HG03175 (cell line): ENCODE measurements at regions not wholly inside any gene's neighbourhood (a gene's known extent, or its start where the extent isn't known, plus 50 kb on each side); places are given as distances from the start of the nearest gene placed in this dataset.

ENCODE experiments used
- ATAC-seq: cut with Tn5 transposase; IDR thresholded peaks from one replicate; pipeline ENCODE4 v1.9.1; 2021; ENCODE audit warnings: mild to moderate bottlenecking, moderate library complexity; ENCODE audit not compliant: unreplicated experiment

DNA sequence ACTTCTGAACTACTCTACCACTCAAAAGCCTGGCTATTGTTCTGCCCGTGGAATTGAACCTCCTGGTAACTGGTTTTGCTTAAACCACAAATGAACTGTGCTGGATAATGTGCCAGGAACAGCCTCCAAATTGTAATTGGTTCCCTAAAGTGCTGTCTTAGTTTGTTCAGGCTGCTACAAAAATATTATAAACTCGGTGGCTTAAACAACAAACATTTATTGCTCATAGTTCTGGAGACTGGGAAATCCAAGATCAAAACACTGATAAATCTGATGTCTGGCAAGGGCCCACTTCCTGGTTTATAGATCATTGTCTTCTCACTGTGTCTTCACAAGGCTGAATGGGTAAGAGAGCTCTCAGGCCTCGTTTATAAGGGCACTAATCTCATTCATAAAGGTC lies 149.2 kb upstream of the NCKAP5 start:
- ATAC-seq, result no peak

DNA sequence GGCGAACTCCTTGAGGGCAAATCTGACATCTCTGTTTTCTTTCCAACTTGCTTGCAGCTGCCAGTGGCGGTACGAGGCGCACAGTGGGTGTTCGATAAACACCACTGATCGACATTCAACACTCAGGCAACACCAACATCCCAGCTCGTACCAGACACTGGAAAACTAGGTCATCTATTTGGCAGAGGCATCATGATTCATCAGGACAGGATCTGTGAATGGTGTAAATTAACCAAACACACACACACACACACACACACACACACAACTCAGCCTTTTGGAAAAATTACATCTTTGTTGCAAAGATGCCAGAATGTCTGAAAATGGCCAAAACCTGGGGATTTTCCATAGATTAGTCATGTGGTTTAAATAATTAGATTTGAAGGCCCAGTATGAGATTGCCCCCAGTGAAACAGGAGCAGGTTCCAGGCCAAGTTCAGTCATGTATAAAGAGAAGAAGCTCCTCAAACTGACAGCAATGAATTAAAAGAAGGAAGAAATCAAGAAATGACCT lies 150.5 kb upstream of the NCKAP5 start:
- no peak for ATAC-seq

DNA sequence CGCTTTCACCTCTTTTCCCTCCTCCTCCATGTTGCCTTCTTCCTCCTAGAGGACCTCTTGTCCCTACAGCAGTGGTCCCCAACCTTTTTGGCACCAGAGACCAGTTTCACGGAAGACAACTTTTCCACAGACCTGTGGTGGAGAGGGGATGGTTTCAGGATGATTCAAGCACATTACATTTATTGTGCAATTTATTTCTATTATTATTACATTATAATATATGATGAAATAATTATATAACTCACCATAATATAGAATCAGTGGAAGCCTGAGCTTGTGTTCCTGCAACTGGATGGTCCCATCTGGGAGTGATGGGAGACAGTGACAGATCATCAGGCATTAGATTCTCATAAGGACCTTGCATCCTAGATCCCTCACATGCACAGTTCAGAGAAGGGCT lies 152.2 kb upstream of the NCKAP5 start:
- no peak for ATAC-seq

DNA sequence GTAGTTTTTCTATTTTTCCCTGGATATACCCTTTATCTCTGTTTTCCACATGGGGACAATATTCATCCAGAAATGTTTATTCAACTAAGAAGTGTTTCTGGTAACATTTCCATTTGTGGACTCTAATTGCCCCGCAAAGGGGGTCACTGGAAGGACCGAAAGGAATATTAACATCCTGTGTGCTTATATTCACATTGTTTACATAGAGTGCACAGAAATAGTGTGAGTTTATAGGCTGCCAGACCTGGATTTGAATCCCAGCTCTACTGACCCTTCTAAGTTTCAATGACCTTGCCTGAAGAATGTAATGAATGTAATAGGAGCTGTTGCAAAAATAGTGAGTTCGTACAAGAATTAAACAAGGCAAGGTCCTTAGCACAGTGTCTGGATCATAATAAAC lies 152.9 kb upstream of the NCKAP5 start:
- ATAC-seq, result no peak

DNA sequence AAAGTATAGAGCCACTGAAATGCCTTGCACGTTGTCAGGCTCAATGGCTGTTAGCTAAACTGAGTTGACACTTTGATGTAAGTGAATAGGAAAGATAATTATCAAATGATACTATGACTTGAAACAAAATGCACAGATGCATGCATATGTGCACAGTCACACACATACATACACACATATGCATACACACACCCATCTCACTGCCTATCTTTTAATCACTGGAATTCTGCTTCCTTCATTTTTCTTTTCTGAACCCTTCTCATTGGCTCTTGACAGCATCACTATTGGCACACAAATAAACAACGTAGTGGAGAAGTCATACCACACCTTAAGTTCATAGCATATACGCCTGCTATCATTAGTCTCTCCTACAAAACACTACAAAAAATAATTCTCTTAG lies 154.9 kb upstream of the NCKAP5 start:
- no peak for ATAC-seq

DNA sequence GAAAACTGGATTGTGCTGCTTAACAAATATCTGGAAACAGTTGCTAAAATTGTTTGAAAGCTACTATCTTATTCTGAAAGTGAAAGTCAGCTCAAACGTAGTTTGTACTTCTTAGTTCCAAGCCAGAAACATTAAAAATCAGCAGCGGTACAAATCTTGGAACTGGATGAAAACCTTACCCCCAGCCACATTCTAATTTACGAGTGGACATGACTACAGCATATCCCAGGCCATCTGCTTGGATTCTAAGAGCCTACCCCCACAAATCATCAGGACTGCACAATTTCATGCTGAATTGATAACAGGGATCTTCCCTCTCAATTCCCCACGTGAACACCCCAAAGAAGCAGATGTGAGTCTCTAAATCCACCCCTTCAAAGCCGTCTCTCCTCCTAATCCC lies 158.7 kb upstream of the NCKAP5 start:
- no peak for ATAC-seq

DNA sequence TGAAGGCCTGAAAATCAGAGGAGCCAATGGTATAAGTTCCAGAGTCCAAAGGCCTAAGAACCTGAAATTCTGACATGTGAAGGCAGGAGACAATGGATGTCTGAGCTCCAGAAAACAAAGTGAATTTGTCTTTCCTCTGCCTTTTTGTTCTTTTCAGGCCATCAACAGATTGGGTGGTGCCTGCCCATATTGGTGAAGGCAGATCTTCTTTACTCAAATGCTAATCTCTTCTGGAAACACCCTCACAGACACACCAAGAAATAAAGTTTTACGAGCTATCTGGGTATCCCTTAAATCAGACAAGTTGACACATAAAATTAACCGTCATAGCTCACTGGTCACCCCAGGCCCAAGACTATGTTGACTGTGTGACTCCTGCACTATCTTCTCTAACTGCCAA lies 163.8 kb upstream of the NCKAP5 start:
- no peak for ATAC-seq

DNA sequence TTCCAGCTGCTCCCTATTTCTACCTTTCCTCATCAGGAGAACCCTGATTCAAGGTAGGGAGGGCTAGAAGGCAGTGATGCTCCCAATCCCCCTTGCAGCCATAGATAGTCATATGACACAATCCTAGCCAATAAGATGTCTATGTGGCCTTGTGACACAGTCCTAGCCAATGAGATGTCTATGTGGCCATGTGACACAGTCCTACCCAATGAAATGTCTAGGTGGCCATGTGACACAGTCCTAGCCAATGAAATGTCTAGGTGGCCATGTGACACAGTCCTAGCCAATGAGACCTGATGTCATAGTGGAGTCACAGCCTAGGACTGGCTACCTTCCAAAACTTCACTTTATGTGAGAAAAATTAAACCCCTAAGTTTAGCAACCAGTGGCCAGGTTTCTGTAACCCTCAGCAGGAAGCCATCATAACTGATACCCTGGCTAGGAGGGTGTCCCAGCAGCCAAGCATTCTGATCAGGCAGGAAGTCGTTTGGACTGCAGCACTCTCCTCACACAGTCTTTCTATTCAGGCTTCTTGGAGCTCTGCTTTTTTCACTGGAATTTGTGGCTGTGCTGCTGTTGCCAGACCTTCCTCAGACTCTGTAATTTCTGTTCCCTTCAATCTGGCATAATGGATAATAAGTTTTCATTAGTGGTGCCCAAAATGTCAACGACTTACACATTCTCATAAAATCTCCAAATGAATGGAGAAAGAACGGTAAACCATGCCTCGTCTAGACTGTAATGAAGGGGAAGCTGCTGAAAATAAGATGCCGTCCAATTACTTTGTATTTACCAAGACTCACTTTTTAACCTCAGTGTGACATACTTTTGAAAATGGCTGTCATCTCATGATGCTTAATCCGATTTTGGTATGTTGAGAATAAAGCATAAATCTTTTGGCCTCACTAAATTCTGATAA lies 165.0 kb upstream of the NCKAP5 start:
- no peak for ATAC-seq

DNA sequence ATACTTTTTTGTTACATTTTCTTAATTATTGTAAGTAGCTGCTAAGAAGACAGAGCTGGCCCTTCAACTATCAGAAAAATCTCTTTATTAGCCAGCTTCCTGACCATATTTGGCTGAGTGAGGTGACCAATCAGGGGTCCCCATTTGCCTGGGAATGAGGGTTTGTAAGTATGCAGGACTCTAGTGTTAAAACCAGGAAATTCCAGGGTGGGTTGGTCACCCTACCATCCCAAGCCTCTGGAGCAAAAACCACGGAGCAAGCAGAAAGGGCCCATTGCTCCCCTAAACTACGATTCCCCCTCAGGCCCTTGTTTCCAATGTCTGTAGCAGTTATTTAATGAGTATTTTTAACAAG lies 165.6 kb upstream of the NCKAP5 start:
- no peak for ATAC-seq

DNA sequence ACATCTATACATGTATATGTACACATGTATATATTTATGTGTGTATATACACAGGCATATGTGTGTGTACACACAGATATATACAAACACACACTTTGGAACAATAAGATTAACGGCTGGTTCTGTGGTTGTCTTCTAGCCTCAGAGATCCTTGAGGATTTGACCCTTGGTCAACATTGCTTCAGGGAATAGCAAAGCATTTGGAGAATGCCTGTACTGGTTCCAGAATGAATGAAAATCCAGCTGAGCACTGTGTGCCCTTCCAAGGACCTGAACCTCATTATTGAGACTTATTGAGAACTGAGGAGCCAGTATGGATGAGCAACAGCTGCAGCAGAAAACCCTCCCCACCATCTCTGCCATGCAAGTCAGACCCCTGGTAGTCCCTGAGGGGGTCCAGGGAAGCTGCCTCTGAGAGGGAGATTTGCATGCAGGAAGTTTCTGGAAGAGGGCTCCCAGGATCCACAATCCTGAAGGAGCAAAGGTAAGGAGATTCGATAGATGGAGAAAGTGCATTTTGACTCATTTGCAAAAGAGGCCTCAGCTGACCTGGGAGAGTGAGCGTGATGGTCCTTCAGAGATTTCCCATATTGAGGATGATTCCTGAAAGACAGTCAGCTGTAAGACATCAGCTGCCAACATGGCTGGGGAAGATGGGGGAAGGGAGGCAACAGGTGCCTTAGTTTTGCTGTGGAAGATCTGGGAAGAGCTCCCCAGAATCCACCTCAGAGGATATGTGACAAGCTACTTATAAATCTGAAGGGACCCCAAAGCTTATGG lies 166.6 kb upstream of the NCKAP5 start:
- ATAC-seq, result no peak

DNA sequence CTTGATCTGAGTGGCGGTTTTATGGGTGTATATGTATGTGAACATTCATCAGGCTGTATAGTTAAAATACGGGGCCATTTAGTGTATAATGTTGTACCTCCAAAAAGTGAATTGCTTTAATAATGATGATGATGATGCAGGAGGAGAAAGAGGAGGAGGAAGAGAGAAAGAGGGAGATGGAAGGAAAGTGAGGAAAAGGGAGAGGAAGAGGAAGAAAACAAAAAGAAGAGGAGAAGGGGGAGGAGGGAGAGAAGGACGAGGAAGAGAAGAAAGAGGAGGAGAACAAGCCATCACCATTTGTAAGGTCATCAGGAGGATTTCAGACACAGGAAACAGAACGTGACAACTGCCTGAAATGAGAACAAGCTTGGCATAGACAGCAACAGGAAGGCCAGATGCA lies 168.4 kb upstream of the NCKAP5 start:
- ATAC-seq, result no peak

DNA sequence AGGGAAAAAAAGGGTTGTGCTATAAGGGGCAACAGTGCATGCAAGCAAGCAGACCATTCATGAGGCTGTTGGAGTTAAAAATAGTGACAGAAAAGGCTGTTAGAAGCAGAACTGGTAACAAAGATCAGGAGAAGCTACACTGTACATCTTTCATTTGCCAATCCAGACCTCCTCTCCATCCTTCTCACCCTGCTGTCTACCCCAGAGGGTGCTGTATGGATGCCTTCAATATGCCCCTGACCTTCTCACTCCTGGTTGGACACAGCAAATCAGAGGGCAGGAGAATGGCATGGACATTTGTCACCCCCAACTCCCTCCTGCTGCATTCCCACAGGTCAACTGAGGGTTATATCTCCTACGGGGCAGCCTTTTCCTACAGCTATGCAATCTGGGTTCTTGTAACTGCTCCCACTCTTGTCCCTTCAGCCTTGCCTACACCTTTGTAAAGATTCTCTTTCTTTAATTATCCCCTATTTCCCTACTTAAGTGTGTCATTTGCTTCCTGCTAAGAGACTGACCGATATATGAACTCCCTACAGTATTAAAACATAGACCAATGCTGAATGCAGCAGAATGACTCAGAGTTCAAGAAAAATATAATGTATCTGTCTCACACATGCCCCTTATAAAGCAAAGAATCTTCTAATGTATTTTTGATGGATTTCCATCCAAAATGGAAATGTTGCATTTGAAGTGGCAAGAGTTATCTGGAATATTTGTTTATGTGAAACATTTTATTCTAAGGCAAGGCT lies 169.2 kb upstream of the NCKAP5 start:
- no peak for ATAC-seq

DNA sequence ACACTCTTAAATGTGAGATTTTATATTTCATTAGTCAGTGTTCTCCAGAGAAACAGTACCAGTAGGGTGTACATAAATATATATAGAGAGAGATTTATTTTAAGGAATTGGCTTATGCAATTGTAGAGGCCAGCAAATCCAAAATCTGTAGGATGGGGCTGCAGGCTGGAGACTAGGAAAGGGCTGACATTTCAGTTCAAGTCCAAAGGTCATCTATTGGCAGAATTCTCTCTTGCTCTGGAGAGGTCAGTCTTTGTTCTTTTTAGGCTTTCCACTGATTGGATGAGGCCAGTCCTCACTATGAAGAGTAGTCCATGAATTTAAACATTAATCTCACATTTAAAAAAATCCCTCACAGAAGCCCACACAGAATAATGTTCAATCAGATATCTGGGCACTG lies 170.8 kb upstream of the NCKAP5 start:
- ATAC-seq, result no peak

DNA sequence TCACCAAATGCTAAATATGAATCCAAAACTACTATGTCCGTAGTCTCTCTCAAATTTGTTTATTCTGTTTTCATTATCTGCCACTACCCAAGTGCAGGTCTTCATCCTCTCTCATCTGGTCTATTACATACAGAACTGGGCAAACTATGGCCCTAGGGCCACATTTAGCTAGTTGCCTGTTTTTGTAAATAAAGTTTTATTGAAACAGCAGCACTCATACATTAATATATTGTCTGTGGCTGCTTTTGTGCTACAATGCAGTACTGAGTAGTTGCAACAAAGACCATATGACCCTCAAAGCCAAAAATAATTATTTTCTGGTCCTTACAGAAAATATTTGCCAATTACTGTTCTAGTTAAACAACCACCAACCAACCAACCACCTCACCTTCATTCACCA lies 172.2 kb upstream of the NCKAP5 start:
- ATAC-seq, result no peak

DNA sequence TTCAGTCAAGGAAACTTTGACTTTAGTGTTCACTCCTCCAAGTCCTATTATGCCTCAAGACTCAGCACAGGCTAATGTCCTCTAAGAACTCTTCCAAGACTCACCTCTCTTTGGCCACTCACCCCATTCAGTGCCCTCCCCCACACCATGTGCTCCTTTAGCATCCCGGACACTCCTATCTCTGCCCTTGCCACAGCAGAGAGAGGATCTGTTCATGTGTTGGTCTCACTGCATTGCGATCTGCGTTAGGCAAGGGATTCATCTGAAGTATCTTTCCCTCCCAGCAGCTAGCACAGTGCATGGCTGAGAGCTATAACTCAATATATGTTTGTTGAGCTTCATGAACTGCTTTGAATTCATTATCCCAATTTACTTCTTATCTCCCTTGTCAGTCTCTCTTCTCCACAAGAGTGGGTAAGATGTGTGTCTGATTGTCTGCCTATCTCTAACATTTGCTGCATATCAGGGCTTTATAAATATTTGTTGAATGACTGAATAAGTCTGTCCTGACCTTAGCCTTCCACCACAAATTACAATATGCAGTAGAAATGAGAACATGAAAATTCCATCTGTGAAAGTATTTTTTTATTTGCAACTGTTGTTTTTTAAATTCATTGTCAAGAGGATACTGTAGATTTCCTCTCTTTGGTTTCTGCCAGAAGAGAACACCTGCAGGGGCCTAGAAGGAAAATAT lies 179.9 kb upstream of the NCKAP5 start:
- ATAC-seq, result no peak

DNA sequence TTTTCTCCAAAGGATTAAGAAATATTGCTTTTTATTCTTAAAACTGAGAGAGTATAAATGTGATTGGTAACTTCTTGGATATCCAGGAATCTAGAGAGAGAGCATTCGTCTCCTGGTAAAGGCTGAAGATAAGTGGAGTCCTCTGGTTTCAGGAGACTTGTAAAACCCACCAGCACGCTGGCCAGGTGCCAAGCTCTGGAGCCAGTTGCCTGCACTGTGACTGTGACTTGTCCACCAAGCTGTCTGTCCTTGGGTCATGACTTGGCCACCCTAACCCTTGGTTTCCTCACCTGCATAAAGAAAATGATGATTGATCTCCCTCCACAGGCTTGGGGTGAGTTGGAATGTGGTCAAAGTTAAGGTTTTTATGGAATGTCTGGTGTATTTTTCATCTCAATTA lies 185.4 kb upstream of the NCKAP5 start:
- no peak for ATAC-seq

DNA sequence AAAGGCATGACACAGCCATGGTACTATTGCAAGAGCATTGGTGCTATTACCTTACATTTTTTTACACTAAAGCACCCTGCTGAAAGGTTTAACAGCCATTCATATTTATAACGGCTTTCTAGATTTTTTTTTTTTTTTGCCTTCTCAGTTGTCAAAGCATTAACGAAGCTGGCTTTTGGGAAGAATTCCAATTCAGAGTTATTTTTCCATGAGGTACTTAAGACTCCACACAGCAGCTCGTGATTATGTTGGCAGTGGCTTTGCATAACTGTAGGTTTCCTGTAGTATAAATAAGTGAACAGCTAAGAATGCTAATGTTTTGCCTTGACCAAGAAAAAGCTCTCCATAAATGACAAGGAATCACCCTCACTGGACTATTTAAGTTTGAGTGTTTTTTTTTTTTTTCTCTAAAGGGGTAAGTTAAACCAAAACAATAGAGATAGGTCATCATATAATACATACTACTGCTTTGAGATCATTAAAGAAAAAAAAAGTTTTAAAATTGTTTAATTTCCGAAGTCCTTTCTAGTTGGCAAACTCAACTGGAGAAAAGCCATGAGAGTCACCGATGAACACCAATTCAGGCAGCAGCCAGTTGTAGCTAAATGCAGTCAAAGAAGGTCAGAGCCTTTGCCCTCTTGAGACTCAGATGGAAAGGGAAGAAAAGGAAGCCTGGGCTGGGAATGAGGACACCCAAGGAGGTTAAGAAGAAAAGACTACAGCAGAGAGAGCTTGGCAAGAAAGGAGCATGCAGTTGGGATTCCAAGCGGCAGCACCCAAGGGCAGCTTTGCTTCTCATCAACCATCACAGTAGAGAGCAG lies 187.4 kb upstream of the NCKAP5 start:
- ATAC-seq, result no peak

DNA sequence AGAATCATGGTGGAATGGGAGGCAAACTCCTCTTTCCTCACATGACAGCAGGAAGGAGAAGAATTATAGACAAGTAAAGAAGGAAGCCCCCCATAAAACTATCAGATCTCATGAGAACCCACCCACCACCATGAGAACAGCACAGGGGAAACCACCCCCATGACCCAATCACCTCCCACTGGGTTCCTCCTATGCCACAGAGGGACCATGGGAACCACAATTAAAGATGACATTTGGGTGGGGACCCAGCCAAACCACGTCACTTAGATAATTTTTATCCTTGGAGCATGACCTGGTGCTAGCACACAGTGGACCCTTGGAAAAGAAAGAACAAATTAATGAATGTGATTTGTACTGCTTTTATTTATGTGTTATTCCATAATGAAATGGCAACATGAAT lies 188.6 kb upstream of the NCKAP5 start:
- ATAC-seq, result no peak

DNA sequence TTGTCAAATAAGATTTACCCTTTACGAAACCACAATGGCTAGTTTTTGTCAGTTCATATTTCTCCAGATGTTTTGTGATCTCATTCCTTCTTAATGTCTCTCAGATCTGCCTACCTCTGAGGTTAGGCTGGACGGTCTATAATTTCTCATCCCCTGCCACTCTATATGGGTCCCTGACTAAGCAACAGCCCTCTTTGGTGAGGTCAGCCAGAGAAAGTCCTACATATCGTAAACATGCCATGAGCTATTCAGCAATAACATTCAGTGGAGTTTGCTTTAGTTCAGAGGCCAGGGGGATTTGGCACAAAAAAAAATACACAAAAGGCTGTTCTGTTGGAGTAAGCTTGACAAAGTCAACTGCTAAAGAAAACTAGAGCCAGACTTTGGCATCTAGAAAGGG lies 192.1 kb upstream of the NCKAP5 start:
- ATAC-seq, result no peak

DNA sequence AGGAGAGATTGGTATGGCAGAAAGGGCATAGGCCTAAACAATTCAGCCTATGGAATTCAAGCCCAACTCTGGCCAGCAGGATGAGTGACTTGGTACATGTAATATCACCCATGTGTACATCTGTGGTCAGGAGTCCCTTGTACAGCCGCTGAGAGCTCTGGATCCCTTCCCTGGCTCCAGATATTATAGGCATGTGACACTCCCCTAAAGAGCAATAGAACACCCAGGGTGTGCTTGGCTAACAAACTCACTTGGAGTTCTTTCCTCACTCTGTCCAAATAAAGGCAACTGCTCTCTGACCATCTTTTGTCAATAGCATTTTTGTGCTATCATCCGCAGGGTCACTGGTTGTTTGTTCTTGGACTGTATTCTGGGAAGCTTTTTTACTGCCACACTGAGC lies 197.4 kb upstream of the NCKAP5 start:
- no peak for ATAC-seq
